K562 (cell line): ENCODE measurements at regions not wholly inside any gene's neighbourhood (a gene's known extent, or its start where the extent isn't known, plus 50 kb on each side); places are given as distances from the start of the nearest gene placed in this dataset.
A peak's percentile ranks its signal among the peaks of the same experiment; 100 is the strongest.

Source experiments
- ATAC-seq: fragments of 200-7000 bp; cut with Tn5 transposase; 3 replicates; pipeline ENCODE4 v1.9.1; 2020; ENCODE audit warnings: moderate library complexity
- BruUV-seq: library from RNA; stranded (reverse); fragments of 400-500 nt; replicated peaks from 2 replicates; lab custom pipeline; 2021; lab: Mats Ljungman, UMichigan
- CTCF ChIA-PET: fragments of 300-600 bp; formaldehyde crosslinking; extraction: SDS; loops from one replicate; lab custom pipeline; 2021; ENCODE audit warnings: low intra/inter-chr PET ratio; lab: Yijun Ruan, JAX
- POLR2A ChIA-PET: fragments of 300-600, 350-650 bp; sonication (Branson Sonifier 250); formaldehyde crosslinking; extraction: SDS; loops from one replicate; lab custom pipeline; 2021; ENCODE audit warnings: antibody characterized with exemption, inconsistent platforms; lab: Yijun Ruan, JAX
- DNase-seq, 4 experiments: peaks; one replicate each; pipeline versions ENCODE4 v3.0.0 to v3.0.0-alpha.2; 2011 to 2018; ENCODE audit warnings: low spot score in 3 of 4, mixed read lengths in 3 of 4; ENCODE audit errors: extremely low read depth in 1 of 4
- FAIRE-seq: peaks from 2 replicates; lab custom pipeline; 2011; peaks lifted over from hg19 to GRCh38; lab: Jason Lieb, UNC
- H2AFZ ChIP-seq: 2 replicates; pipeline ENCODE4 v1.6.0; 2011; ENCODE audit warnings: low read depth, low read length, control low read depth, inconsistent platforms
- H3K27ac ChIP-seq: fragments of 200-600 bp; 3 replicates; pipeline ENCODE4 v1.8.0; 2011; ENCODE audit warnings: low read depth, mild to moderate bottlenecking, control low read depth, inconsistent platforms, low read length, moderate library complexity, mixed read lengths; ENCODE audit errors: extremely low read depth
- H3K27me3 ChIP-seq, 2 experiments: fragments of 300-600 bp in 1 of 2; 2 replicates in 1 of 2; 3 replicates in 1 of 2; pipeline versions ENCODE4 v1.6.0 to v1.8.0; 2011; ENCODE audit warnings: inconsistent platforms in 2 of 2, low read length in 2 of 2, mild to moderate bottlenecking in 1 of 2, mixed read lengths in 1 of 2, moderate library complexity in 1 of 2; ENCODE audit not compliant: control insufficient read depth in 2 of 2, insufficient read depth in 2 of 2
- H3K36me3 ChIP-seq: fragments of 300-600 bp; 3 replicates; pipeline ENCODE4 v1.8.0; 2011; ENCODE audit warnings: mild to moderate bottlenecking, low read length, inconsistent platforms; ENCODE audit not compliant: control insufficient read depth, insufficient read depth
- H3K4me1 ChIP-seq, 2 experiments: fragments of 200-600 bp in 1 of 2; replicated peaks in 1 of 2; 2 replicates in 1 of 2; 3 replicates in 1 of 2; pipeline versions ENCODE4 v1.5.1 to v1.8.0; 2011; ENCODE audit warnings: inconsistent platforms in 2 of 2, low read length in 2 of 2, mild to moderate bottlenecking in 1 of 2, mixed read lengths in 1 of 2, moderate library complexity in 1 of 2; ENCODE audit not compliant: control insufficient read depth in 2 of 2, insufficient read depth in 2 of 2
- H3K4me2 ChIP-seq: 2 replicates; pipeline ENCODE4 v1.6.1; 2011; ENCODE audit warnings: low read length, control low read depth, inconsistent platforms, mixed read lengths; ENCODE audit not compliant: insufficient read depth
- H3K4me3 ChIP-seq: fragments of 200-600 bp; sonication (generic), shearing (Covaris generic); 2 replicates; pipeline ENCODE4 v1.5.1; 2016; ENCODE audit warnings: control low read depth, inconsistent platforms
- H3K79me2 ChIP-seq: fragments of 200-600 bp; 3 replicates; pipeline ENCODE4 v1.8.0; 2011; ENCODE audit warnings: low read length, inconsistent platforms; ENCODE audit not compliant: control insufficient read depth, insufficient read depth
- H3K9ac ChIP-seq, 2 experiments: 2 replicates each; pipeline versions ENCODE4 v1.6.0 to v1.6.1; 2011; ENCODE audit warnings: low read depth in 2 of 2, low read length in 2 of 2, control low read depth in 1 of 2, inconsistent platforms in 1 of 2, mild to moderate bottlenecking in 1 of 2, mixed read lengths in 1 of 2; ENCODE audit not compliant: insufficient read depth in 1 of 2
- H3K9me1 ChIP-seq: one replicate; pipeline ENCODE4 v1.6.0; 2011; ENCODE audit warnings: inconsistent platforms, mild to moderate bottlenecking, low read length, moderate library complexity; ENCODE audit not compliant: control insufficient read depth, insufficient read depth
- H3K9me3 ChIP-seq: replicated peaks from 2 replicates; pipeline ENCODE4 v1.5.1; 2011; ENCODE audit warnings: low read depth, low read length, inconsistent platforms; ENCODE audit not compliant: control insufficient read depth, insufficient read depth
- H4K20me1 ChIP-seq: replicated peaks from 2 replicates; pipeline ENCODE4 v1.6.1; 2011; ENCODE audit warnings: low read length, inconsistent platforms, mixed read lengths; ENCODE audit not compliant: control insufficient read depth, insufficient read depth
- CHCHD3 ChIP-seq: fragments of 250-450 bp; sonication (Bioruptor Pico); IDR thresholded peaks from 2 replicates; pipeline ENCODE4 v2.1.2; 2022; ENCODE audit warnings: mild to moderate bottlenecking
- KHSRP ChIP-seq: fragments of 450-650 bp; IDR thresholded peaks from 2 replicates; pipeline ENCODE4 v1.6.1; 2017
- RNF219 ChIP-seq: fragments of 250-450 bp; sonication (Bioruptor Pico); IDR thresholded peaks from 2 replicates; pipeline ENCODE4 v1.5.0; 2022; ENCODE audit warnings: mild to moderate bottlenecking
- ZNF644 ChIP-seq: fragments of 200-800 bp; sonication (Bioruptor generic); IDR thresholded peaks from 2 replicates; pipeline ENCODE4 v1.6.1; 2016; ENCODE audit warnings: low read depth, missing genetic modification characterization, missing compliant biosample characterization
- ZNF77 ChIP-seq: fragments of 250-450 bp; sonication (Bioruptor Pico); IDR thresholded peaks from 2 replicates; pipeline ENCODE4 v1.5.0; 2020
- WGBS: fragments of 100-300 bp; shearing (Covaris generic); methylation state at CpG from one replicate; pipeline ENCODE4 v1.1.6; 2016; ENCODE audit warnings: low coverage, mixed read lengths; ENCODE audit not compliant: insufficient coverage; ENCODE audit errors: missing lambda C conversion rate; 5-methylcytosine and 5-hydroxymethylcytosine counted together
- in situ Hi-C: fragments of 300-500 bp; cut with MboI; formaldehyde crosslinking; loops from 4 replicates; pipeline ENCODE4 v1.15.0; 2018; ENCODE audit warnings: inconsistent platforms, mixed read lengths
- intact Hi-C: fragments of 100-400 bp; cut with micrococcal nuclease; formaldehyde crosslinking; loops from 2 replicates; pipeline ENCODE4 v1.14.2; 2022
- TF ChIP-seq, protein P1 (sequence below): fragments of 250-450 bp; sonication (Bioruptor Pico); IDR thresholded peaks from 2 replicates; pipeline ENCODE4 v1.8.0; 2022; ENCODE audit warnings: moderate library complexity, mild to moderate bottlenecking, inconsistent platforms
- TF ChIP-seq, protein P2 (sequence below): fragments of 450-650 bp; IDR thresholded peaks from 2 replicates; pipeline ENCODE4 v1.6.1; 2014; ENCODE audit warnings: low read depth, mild to moderate bottlenecking, moderate library complexity, borderline replicate concordance
- TF ChIP-seq, protein P3 (sequence below): fragments of 200-800 bp; sonication (Bioruptor generic); IDR thresholded peaks from 2 replicates; pipeline ENCODE4 v1.6.1; 2016; ENCODE audit warnings: missing genetic modification characterization, missing compliant biosample characterization

GRCh38 chr3:171966533-171967136, 72.7 kb upstream of the FNDC3B start (continued):
- TF ChIP-seq CHCHD3 (CRISPR knock-in tag): no peak
- no peak for TF ChIP-seq KHSRP

- H3K4me2 ChIP-seq: peak overlapping the region; percentile 59
- FAIRE-seq (peak; percentile 19), ATAC-seq (peak; percentile 80), DNase-seq (peak in 2 of 4 experiments; percentile 56 to 71)
- POLR2A ChIA-PET: interaction anchor here (0.8 to 1.8 kb wide), 5 partner anchors 11 to 80 kb away, joined by 3 to 5 read pairs (median 3); no protein-coding TSS in a partner anchor
- WGBS: 16% methylated on average over 6 of the region's 6 CpGs
- H2AFZ ChIP-seq: peak overlapping the region; percentile 75
- H3K9me3 ChIP-seq: no peaks in the 10 kb centered on the region
- peak overlapping the region; percentile 85 for H3K27ac ChIP-seq
- H3K79me2 ChIP-seq: no peaks in the 10 kb centered on the region
- no peaks in the 10 kb centered on the region for H3K36me3 ChIP-seq
- no peaks in the 10 kb centered on the region for H4K20me1 ChIP-seq
- in situ Hi-C loops (no loop called here), intact Hi-C loops (loop anchor here (2.0 kb wide), 2 partner anchors 14 to 72 kb away; partner anchors contain the start of gene FNDC3B)
- H3K4me1 ChIP-seq: peaks cover 0 to 33% of the 10 kb centered on the region in 2 experiments; a peak in 3 of 5 replicates
- H3K4me3 ChIP-seq: no peak overlapping the region
- no TSS peak for BruUV-seq
- no peaks in the 10 kb centered on the region for H3K9me1 ChIP-seq
- peak overlapping the region in 1 of 2 experiments; percentile 66; a peak in 2 of 4 replicates for H3K9ac ChIP-seq
- no peaks in the 10 kb centered on the region for H3K27me3 ChIP-seq
- CTCF ChIA-PET: no interaction called here
- TF ChIP-seq, protein P1, sequence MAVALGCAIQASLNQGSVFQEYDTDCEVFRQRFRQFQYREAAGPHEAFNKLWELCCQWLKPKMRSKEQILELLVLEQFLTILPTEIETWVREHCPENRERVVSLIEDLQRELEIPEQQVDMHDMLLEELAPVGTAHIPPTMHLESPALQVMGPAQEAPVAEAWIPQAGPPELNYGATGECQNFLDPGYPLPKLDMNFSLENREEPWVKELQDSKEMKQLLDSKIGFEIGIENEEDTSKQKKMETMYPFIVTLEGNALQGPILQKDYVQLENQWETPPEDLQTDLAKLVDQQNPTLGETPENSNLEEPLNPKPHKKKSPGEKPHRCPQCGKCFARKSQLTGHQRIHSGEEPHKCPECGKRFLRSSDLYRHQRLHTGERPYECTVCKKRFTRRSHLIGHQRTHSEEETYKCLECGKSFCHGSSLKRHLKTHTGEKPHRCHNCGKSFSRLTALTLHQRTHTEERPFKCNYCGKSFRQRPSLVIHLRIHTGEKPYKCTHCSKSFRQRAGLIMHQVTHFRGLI: peak; percentile 85
- peak; percentile 76; the same call in 1 of the 2 replicates for TF ChIP-seq RNF219 (CRISPR knock-in tag)
- TF ChIP-seq, protein P2, sequence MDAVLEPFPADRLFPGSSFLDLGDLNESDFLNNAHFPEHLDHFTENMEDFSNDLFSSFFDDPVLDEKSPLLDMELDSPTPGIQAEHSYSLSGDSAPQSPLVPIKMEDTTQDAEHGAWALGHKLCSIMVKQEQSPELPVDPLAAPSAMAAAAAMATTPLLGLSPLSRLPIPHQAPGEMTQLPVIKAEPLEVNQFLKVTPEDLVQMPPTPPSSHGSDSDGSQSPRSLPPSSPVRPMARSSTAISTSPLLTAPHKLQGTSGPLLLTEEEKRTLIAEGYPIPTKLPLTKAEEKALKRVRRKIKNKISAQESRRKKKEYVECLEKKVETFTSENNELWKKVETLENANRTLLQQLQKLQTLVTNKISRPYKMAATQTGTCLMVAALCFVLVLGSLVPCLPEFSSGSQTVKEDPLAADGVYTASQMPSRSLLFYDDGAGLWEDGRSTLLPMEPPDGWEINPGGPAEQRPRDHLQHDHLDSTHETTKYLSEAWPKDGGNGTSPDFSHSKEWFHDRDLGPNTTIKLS: peak; percentile 17; the same call in 1 of the 2 replicates
- peak; percentile 93 for TF ChIP-seq ZNF644 (tag)
- TF ChIP-seq, protein P3, sequence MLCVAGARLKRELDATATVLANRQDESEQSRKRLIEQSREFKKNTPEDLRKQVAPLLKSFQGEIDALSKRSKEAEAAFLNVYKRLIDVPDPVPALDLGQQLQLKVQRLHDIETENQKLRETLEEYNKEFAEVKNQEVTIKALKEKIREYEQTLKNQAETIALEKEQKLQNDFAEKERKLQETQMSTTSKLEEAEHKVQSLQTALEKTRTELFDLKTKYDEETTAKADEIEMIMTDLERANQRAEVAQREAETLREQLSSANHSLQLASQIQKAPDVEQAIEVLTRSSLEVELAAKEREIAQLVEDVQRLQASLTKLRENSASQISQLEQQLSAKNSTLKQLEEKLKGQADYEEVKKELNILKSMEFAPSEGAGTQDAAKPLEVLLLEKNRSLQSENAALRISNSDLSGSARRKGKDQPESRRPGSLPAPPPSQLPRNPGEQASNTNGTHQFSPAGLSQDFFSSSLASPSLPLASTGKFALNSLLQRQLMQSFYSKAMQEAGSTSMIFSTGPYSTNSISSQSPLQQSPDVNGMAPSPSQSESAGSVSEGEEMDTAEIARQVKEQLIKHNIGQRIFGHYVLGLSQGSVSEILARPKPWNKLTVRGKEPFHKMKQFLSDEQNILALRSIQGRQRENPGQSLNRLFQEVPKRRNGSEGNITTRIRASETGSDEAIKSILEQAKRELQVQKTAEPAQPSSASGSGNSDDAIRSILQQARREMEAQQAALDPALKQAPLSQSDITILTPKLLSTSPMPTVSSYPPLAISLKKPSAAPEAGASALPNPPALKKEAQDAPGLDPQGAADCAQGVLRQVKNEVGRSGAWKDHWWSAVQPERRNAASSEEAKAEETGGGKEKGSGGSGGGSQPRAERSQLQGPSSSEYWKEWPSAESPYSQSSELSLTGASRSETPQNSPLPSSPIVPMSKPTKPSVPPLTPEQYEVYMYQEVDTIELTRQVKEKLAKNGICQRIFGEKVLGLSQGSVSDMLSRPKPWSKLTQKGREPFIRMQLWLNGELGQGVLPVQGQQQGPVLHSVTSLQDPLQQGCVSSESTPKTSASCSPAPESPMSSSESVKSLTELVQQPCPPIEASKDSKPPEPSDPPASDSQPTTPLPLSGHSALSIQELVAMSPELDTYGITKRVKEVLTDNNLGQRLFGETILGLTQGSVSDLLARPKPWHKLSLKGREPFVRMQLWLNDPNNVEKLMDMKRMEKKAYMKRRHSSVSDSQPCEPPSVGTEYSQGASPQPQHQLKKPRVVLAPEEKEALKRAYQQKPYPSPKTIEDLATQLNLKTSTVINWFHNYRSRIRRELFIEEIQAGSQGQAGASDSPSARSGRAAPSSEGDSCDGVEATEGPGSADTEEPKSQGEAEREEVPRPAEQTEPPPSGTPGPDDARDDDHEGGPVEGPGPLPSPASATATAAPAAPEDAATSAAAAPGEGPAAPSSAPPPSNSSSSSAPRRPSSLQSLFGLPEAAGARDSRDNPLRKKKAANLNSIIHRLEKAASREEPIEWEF: no peak
- TF ChIP-seq ZNF77 (CRISPR knock-in tag): no peak
Measured at GRCh38 chr3:171967137-171967783, 72.1 kb upstream of the FNDC3B start.
